ENCODE measurements at regions not wholly inside any gene's neighbourhood (a gene's known extent, or its start where the extent isn't known, plus 50 kb on each side); places are given as distances from the start of the nearest gene placed in this dataset.
"Not testable (repeated sequence)": the region's sequence is repeated elsewhere in the genome, so short reads cannot be mapped to it uniquely, and the experiment has no call there.

- H3K27ac ChIP-seq (ENCODE audit: insufficient read depth, low read length); H2AK5ac ChIP-seq (ENCODE audit: low read depth, low read length); H4K5ac ChIP-seq (ENCODE audit: low read depth, low read length); H3K9me1 ChIP-seq (ENCODE audit: insufficient read depth, low read length); H2AK9ac ChIP-seq (replicated peaks; ENCODE audit: low read depth, low read length, poor library complexity); H3K23ac ChIP-seq (ENCODE audit: low read depth, low read length); H3K9ac ChIP-seq (ENCODE audit: low read depth, low read length); H3K27me3 ChIP-seq (ENCODE audit: control insufficient read depth, insufficient read depth, low read length); H4K20me1 ChIP-seq (ENCODE audit: insufficient read depth, low read length); H3K56ac ChIP-seq (ENCODE audit: extremely low read depth, insufficient read depth, low read length); H3K4ac ChIP-seq (ENCODE audit: low read depth, low read length); H3K4me1 ChIP-seq (ENCODE audit: control insufficient read depth, insufficient read depth, low read length); CTCF ChIA-PET; dilution Hi-C loops (cut with HindIII; ENCODE audit: low sequenced_read_pairs, unreplicated experiment); BruUV-seq (replicated peaks); H4K91ac ChIP-seq (ENCODE audit: insufficient read depth, low read depth, low read length); H3K4me2 ChIP-seq (ENCODE audit: low read depth, low read length); H3K18ac ChIP-seq (ENCODE audit: low read depth, low read length); H3K9me3 ChIP-seq (ENCODE audit: control insufficient read depth, insufficient read depth, low read length); H3K36me3 ChIP-seq (ENCODE audit: control insufficient read depth, insufficient read depth, low read length); DNase-seq; in situ Hi-C loops (cut with MboI; ENCODE audit: low sequenced_read_pairs); H3K4me3 ChIP-seq (ENCODE audit: insufficient read depth, low read depth, low read length); POLR2A ChIA-PET (ENCODE audit: unreplicated experiment); H2BK15ac ChIP-seq (ENCODE audit: low read depth, low read length); H2BK5ac ChIP-seq (ENCODE audit: low read depth, low read length, poor library complexity, severe bottlenecking); H2BK20ac ChIP-seq (ENCODE audit: low read depth, low read length); H2AFZ ChIP-seq (replicated peaks; ENCODE audit: low read length, poor library complexity); H3K14ac ChIP-seq (replicated peaks; ENCODE audit: low read depth, low read length); H4K8ac ChIP-seq (ENCODE audit: low read depth in 2 of 2, low read length in 2 of 2); H2BK120ac ChIP-seq (ENCODE audit: low read depth, low read length); H3K79me1 ChIP-seq (ENCODE audit: low read depth in 1 of 2, low read length in 2 of 2); intact Hi-C loops (cut with micrococcal nuclease): not testable (repeated sequence)
- WGBS, 2 experiments (ENCODE audit: extremely low coverage in 2 of 2, insufficient read length in 1 of 2) = 90% methylated on average over 4 of the region's 63 CpGs; no CpG with 5 or more reads in 1 of the 2 experiments
- ATAC-seq (ENCODE audit: low read depth) = peak; percentile 65
Observed at GRCh38 chr17:45601605-45602539, 111.4 kb upstream of the PLEKHM1 start.

GRCh38 chr17:45605751-45606150 lies 115.2 kb upstream of the PLEKHM1 start:
- H2BK120ac ChIP-seq (ENCODE audit: low read depth, low read length); H2BK15ac ChIP-seq (ENCODE audit: low read depth, low read length); H3K36me3 ChIP-seq (ENCODE audit: control insufficient read depth, insufficient read depth, low read length); H4K5ac ChIP-seq (ENCODE audit: low read depth, low read length); H3K4me3 ChIP-seq (ENCODE audit: insufficient read depth, low read depth, low read length); H3K27me3 ChIP-seq (ENCODE audit: control insufficient read depth, insufficient read depth, low read length); H3K4me1 ChIP-seq (ENCODE audit: control insufficient read depth, insufficient read depth, low read length); H3K56ac ChIP-seq (ENCODE audit: extremely low read depth, insufficient read depth, low read length); H4K91ac ChIP-seq (ENCODE audit: insufficient read depth, low read depth, low read length); POLR2A ChIA-PET (ENCODE audit: unreplicated experiment); H4K8ac ChIP-seq (ENCODE audit: low read depth in 2 of 2, low read length in 2 of 2); dilution Hi-C loops (cut with HindIII; ENCODE audit: low sequenced_read_pairs, unreplicated experiment); H3K14ac ChIP-seq (replicated peaks; ENCODE audit: low read depth, low read length); H3K4me2 ChIP-seq (ENCODE audit: low read depth, low read length); H3K18ac ChIP-seq (ENCODE audit: low read depth, low read length); H2AFZ ChIP-seq (replicated peaks; ENCODE audit: low read length, poor library complexity); in situ Hi-C loops (cut with MboI; ENCODE audit: low sequenced_read_pairs); H3K4ac ChIP-seq (ENCODE audit: low read depth, low read length); H3K9me1 ChIP-seq (ENCODE audit: insufficient read depth, low read length); H3K27ac ChIP-seq (ENCODE audit: insufficient read depth, low read length); BruUV-seq (replicated peaks); H2AK9ac ChIP-seq (replicated peaks; ENCODE audit: low read depth, low read length, poor library complexity); H3K23ac ChIP-seq (ENCODE audit: low read depth, low read length); H3K79me1 ChIP-seq (ENCODE audit: low read depth in 1 of 2, low read length in 2 of 2); intact Hi-C loops (cut with micrococcal nuclease); CTCF ChIA-PET; H4K20me1 ChIP-seq (ENCODE audit: insufficient read depth, low read length); H2BK5ac ChIP-seq (ENCODE audit: low read depth, low read length, poor library complexity, severe bottlenecking); H2BK20ac ChIP-seq (ENCODE audit: low read depth, low read length); H3K9me3 ChIP-seq (ENCODE audit: control insufficient read depth, insufficient read depth, low read length); H3K9ac ChIP-seq (ENCODE audit: low read depth, low read length); ATAC-seq (ENCODE audit: low read depth); DNase-seq; H2AK5ac ChIP-seq (ENCODE audit: low read depth, low read length): not testable (repeated sequence)
- WGBS, 2 experiments (ENCODE audit: extremely low coverage in 2 of 2, insufficient read length in 1 of 2) = no CpG with 5 or more reads among the region's 1 CpG
